Thymus (tissue), 11 donors: ENCODE measurements at regions not wholly inside any gene's neighbourhood (a gene's known extent, or its start where the extent isn't known, plus 50 kb on each side); places are given as distances from the start of the nearest gene placed in this dataset.
"Not testable (repeated sequence)": the region's sequence is repeated elsewhere in the genome, so short reads cannot be mapped to it uniquely, and the experiment has no call there.

Experiments
- DNase-seq, 9 donors: peaks; one replicate each; pipeline ENCODE4 v3.0.0-alpha.2; 2013; ENCODE audit warnings: low spot score in 9 of 9, low read depth in 6 of 9, missing footprints in 1 of 9
- H3K27ac ChIP-seq, 2 donors: one replicate each; pipeline ENCODE4 v1.5.1; 2013; ENCODE audit warnings: control low read depth in 1 of 2, low read depth in 1 of 2, low read length in 1 of 2, mild to moderate bottlenecking in 1 of 2, moderate library complexity in 1 of 2
- H3K27me3 ChIP-seq, 2 donors: one replicate each; pipeline ENCODE4 v1.5.1; 2013; ENCODE audit warnings: low read length in 1 of 2; ENCODE audit not compliant: control insufficient read depth in 2 of 2, insufficient read depth in 1 of 2
- H3K36me3 ChIP-seq, 2 donors: one replicate each; pipeline ENCODE4 v1.5.1; 2013; ENCODE audit warnings: low read length in 1 of 2, mild to moderate bottlenecking in 1 of 2, moderate library complexity in 1 of 2; ENCODE audit not compliant: control insufficient read depth in 2 of 2, insufficient read depth in 2 of 2
- H3K4me1 ChIP-seq, 2 donors: one replicate each; pipeline ENCODE4 v1.5.1; 2013; ENCODE audit warnings: low read length in 2 of 2; ENCODE audit not compliant: control insufficient read depth in 2 of 2, insufficient read depth in 2 of 2
- H3K4me3 ChIP-seq, 2 donors: one replicate each; pipeline ENCODE4 v1.5.1; 2013; ENCODE audit warnings: low read length in 2 of 2, control low read depth in 1 of 2, mild to moderate bottlenecking in 1 of 2
- H3K9me3 ChIP-seq, 2 donors: one replicate each; pipeline ENCODE4 v1.5.1; 2013; ENCODE audit warnings: low read length in 1 of 2, mild to moderate bottlenecking in 1 of 2; ENCODE audit not compliant: control insufficient read depth in 2 of 2, insufficient read depth in 1 of 2
- WGBS: extraction: QIAGEN DNeasy Blood & Tissue Kit; methylation state at CpG from one replicate; pipeline ENCODE4 v1.1.7; 2013; 5-methylcytosine and 5-hydroxymethylcytosine counted together
- donor health status: healthy.

DNA sequence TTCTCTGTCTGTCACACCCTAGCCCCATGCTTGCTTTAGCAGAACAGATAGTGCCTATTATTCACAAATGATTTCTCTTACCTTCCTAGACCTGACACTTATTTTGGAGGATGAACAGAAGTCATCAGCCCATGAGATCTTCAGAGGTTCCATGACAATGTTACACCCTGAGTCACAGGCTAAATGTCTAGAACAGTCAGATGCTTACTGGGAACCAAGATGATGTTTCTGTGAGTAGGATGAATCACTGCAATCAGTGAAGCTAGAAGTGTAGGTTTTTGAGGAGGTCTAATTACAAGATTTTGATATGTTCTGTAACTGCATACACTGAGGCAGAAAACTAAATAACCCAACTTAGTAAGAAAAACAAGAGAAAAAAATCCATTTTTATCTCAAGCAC lies 123.0 kb upstream of the THUMPD2 start:
- Histone ChIP-seq H3K36me3 (no peaks in the 10 kb centered on the region), H3K4me3 (no peak overlapping the region), H3K4me1 (no peaks in the 10 kb centered on the region), H3K27me3 (no peaks in the 10 kb centered on the region), H3K27ac (no peak overlapping the region), H3K9me3 (peaks cover 0 to 1% of the 10 kb centered on the region in 2 donors)
- DNase-seq, result no peak

DNA sequence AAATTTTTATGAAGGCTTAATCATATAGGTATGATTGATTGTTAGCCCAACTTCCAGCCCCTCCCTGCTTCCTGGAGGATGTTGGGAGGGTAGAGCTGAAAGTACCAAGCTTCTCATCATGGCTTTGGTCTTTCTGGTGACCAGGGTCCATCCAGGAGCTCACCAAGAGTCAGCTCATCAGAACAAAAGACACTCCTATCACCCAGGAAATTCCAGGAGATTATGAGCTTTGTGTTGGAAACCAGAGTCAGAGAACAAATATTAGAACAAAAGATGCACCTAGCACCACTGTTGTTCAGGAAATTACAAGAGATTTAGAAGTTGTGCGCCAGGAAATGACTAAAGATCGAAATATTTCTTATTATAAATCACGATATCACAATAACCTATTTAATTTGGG lies 119.9 kb upstream of the THUMPD2 start:
- Histone ChIP-seq H3K27me3 (no peaks in the 10 kb centered on the region), H3K4me3 (no peak overlapping the region)
- over 99% methylated on average over 3 of the region's 3 CpGs for WGBS

DNA sequence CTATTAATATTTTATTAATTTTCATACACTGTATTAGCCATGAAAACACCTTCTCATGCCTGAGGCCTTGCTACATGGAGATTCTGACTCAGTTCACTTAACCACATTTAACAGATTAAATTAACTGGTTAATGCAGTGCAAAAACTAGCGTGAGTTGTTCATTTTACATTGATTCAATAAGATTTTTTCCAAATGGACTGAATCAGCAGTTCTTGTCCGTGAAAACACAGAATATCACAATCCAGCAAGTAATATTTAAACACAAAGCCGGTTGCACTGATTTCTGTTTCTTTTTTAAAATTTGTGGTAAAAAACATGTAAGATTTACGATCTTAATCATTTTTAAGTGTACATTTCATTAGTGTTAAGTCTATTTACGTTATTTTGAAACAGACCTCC lies 118.2 kb upstream of the THUMPD2 start:
- Histone ChIP-seq H3K27me3 (no peaks in the 10 kb centered on the region), H3K27ac (no peak overlapping the region), H3K9me3 (no peaks in the 10 kb centered on the region), H3K4me1 (no peaks in the 10 kb centered on the region), H3K4me3 (no peak overlapping the region), H3K36me3 (no peaks in the 10 kb centered on the region)
- no peak for DNase-seq
- 97% methylated on average over 5 of the region's 5 CpGs for WGBS

More for the DNA sequence above, 119.9 kb upstream of the THUMPD2 start:
- Histone ChIP-seq H3K36me3 (no peaks in the 10 kb centered on the region), H3K27ac (no peak overlapping the region), H3K9me3 (peaks cover 0 to 1% of the 10 kb centered on the region in 2 donors), H3K4me1 (no peaks in the 10 kb centered on the region)
- DNase-seq, result no peak

DNA sequence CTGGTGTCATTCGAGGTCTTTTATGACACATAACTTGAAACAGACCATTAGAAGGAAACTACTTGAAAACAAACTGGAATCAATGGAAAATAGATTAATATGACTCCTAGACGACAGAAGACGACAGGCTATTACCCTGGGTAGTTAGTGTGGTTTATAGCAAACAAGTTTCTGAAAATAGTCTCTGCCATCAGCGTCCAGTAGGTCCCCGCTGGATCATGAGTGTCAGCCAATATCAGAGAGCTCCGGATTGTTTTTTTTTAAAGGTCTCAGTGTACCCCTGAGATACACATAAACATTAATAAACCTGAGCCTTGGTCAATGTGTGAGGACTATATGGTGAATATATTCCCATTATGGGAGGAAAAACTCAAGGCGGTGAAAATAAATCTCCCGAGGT lies 115.0 kb upstream of the THUMPD2 start:
- DNase-seq, result no peak
- Histone ChIP-seq H3K4me3 (no peak overlapping the region), H3K27ac (no peak overlapping the region), H3K27me3 (no peaks in the 10 kb centered on the region), H3K4me1 (no peaks in the 10 kb centered on the region), H3K36me3 (no peaks in the 10 kb centered on the region), H3K9me3 (no peaks in the 10 kb centered on the region)
- 97% methylated on average over 8 of the region's 8 CpGs for WGBS

DNA sequence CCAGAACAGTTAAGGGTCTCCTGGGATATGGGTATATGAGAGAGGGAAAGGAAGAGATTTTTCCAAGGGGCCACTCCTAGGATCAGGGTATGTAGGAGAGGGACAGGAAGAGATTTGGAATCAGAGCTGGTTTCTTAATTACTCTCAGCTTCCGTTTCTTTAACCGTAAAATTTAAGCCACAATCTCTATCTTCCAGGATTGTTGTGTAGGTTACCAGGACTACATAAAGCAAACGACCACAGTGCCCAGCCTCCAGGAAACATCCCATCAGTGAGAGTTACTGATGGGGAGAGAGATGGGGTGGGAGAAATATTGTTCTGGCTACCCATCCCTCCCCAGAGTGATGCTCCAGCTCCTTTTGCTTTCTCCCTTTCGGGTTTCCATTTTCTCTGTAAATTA lies 114.6 kb upstream of the THUMPD2 start:
- Histone ChIP-seq H3K36me3 (no peaks in the 10 kb centered on the region), H3K9me3 (no peaks in the 10 kb centered on the region), H3K27me3 (no peaks in the 10 kb centered on the region), H3K27ac (no peak overlapping the region), H3K4me3 (no peak overlapping the region), H3K4me1 (no peaks in the 10 kb centered on the region)
- no peak for DNase-seq
- WGBS, result 71% methylated on average over 4 of the region's 4 CpGs

DNA sequence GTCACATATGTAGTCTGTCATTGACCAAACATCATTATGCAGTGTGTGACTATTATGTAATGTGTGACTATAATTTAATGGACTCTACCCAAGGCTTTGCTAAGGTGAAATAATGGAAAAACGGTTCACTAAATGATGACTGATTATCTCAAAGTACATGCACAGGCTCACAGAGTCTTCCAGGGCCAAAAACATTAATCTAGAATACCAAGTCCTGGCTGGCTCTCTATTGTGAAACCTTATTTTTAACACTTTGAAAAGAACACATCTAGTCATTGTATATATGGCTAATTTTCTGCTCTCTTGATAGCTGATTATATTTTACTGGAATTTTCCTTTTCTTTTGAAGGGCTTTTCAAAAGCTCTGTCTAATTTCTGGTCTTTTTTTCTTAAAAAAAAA lies 102.9 kb upstream of the THUMPD2 start:
- Histone ChIP-seq H3K27ac (no peak overlapping the region), H3K36me3 (no peaks in the 10 kb centered on the region), H3K27me3 (no peaks in the 10 kb centered on the region), H3K9me3 (no peaks in the 10 kb centered on the region), H3K4me1 (no peaks in the 10 kb centered on the region), H3K4me3 (no peak overlapping the region)
- DNase-seq, result no peak
- 93% methylated on average over 1 of the region's 1 CpG for WGBS

DNA sequence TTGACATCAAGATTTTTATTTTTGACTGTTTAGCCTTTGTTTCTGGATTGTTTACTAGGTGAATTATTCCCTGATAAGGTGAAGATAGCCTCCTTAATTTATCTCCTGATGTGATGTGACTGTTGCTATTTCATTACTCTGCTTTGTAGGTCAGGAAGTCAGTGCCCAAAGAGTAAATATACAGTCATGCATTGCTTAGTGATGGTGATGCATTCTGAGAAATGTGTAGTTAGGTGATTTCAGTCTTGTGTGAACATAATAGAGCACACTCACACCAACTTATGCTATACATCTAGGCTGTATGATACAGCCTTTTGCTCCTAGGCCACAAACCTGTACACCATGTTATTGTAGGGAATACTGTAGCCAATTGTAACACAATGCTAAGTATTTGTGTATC lies 102.4 kb upstream of the THUMPD2 start:
- Histone ChIP-seq H3K27me3 (no peaks in the 10 kb centered on the region), H3K4me1 (no peaks in the 10 kb centered on the region), H3K4me3 (no peak overlapping the region), H3K36me3 (no peaks in the 10 kb centered on the region), H3K27ac (no peak overlapping the region), H3K9me3 (no peaks in the 10 kb centered on the region)
- no peak for DNase-seq

DNA sequence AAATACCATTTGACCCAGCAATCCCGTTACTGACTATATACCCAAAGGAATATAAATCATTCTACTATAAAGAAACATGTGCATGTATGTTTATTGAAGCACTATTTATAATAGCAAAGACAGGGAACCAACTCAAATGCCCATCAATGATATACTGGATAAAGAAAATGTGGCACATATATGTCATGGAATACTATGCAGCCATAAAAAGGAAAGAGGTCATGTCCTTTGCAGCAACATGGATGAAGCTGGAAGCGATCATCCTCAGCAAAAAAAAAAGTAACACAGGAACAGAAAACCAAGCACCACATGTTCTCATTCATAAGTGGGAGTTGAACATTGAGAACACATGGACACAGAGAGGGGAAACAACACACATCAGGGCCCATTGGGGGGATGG lies 99.9 kb upstream of the THUMPD2 start:
- H3K27ac ChIP-seq, H3K36me3 ChIP-seq, H3K4me3 ChIP-seq, H3K4me1 ChIP-seq, H3K27me3 ChIP-seq, DNase-seq, H3K9me3 ChIP-seq: not testable (repeated sequence)
- 98% methylated on average over 2 of the region's 2 CpGs for WGBS

DNA sequence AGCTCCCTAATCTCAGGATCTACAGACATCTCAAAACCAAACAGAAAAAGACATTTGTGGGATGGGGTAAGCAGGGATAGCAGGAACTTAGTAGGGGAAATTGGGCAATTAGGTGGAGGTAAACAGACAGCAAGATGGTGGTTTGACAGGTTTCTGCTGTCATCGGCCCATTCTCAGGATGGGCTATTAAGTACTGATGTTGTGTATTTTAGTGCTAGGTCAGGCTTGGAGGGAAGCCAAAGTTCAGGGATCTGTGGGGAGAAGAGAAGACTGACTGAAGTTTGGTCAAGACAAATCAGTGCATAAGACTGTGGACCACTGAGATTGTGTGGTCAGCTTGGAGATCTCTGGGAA lies 96.8 kb upstream of the THUMPD2 start:
- WGBS, result 97% methylated on average over 1 of the region's 1 CpG
- Histone ChIP-seq H3K9me3 (no peaks in the 10 kb centered on the region), H3K4me3 (no peak overlapping the region), H3K4me1 (no peaks in the 10 kb centered on the region), H3K27ac (no peak overlapping the region), H3K27me3 (no peaks in the 10 kb centered on the region), H3K36me3 (no peaks in the 10 kb centered on the region)
- no peak for DNase-seq

DNA sequence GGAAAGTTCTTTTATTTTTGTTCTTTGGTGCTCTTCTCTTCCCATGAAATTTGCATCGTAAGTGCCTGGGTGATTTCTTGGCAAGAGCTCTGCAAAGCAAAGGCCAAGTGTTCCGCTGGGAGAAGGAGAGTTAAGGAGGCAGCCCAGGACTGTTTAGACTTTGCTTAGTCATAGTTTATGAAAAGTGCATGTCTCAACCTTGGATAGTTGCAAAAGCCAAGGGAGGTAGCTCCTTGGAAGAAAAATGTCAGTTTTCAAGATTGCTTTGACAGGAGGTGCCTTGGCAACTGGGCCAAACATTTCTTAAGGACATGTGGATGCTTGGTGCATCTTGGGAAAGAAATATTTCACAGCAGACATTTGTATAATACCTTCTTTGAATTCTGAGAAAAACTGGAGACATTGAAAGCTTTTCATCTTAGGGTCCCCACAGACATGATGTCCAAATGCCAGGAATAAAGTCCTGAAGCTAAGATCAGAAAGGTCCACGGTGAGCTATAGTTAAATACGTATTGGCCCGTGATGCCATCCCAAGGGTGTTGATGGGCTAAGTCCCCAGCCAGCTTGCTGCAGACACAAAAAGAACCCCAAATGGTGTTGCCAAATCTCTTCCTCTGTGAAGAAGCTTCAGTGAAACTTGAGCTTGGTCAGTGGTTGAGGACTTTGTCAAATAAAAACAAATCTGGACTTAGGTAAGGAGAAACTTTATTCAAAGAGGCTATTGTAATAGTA lies 96.3 kb upstream of the THUMPD2 start:
- 92% methylated on average over 5 of the region's 5 CpGs for WGBS
- H3K4me3 ChIP-seq, result no peak overlapping the region
- H3K27me3 ChIP-seq, result no peaks in the 10 kb centered on the region
- DNase-seq, result no peak
- H3K9me3 ChIP-seq, result no peaks in the 10 kb centered on the region
- H3K36me3 ChIP-seq, result no peaks in the 10 kb centered on the region
- H3K4me1 ChIP-seq, result no peaks in the 10 kb centered on the region
- no peak overlapping the region for H3K27ac ChIP-seq
